ENCODE measurements at regions not wholly inside any gene's neighbourhood (a gene's known extent, or its start where the extent isn't known, plus 50 kb on each side); places are given as distances from the start of the nearest gene placed in this dataset.

- Histone ChIP-seq H3K9me3 (ENCODE audit: insufficient read depth, low read length) (no peaks in the 10 kb centered on the region), H3K36me3 (ENCODE audit: low read length) (no peaks in the 10 kb centered on the region), H3K4me2 (ENCODE audit: low read depth, low read length, poor library complexity, severe bottlenecking) (no peak overlapping the region), H2AFZ (ENCODE audit: low read depth, low read length, severe bottlenecking) (no peak overlapping the region), H3K27ac (ENCODE audit: low read depth, low read length) (no peak overlapping the region), H3K79me2 (ENCODE audit: insufficient read depth, low read length) (no peaks in the 10 kb centered on the region), H3K9me2 (replicated peaks; ENCODE audit: insufficient read depth, low read length) (no peaks in the 10 kb centered on the region), H3K27me3 (ENCODE audit: low read length) (no peaks in the 10 kb centered on the region), H3K9ac (ENCODE audit: low read length) (no peak overlapping the region), H3F3A (ENCODE audit: insufficient read depth) (no peaks in the 10 kb centered on the region), H4K20me1 (ENCODE audit: low read depth, low read length) (no peaks in the 10 kb centered on the region), H3K4me3 (ENCODE audit: insufficient read depth, low read length, poor library complexity, severe bottlenecking) (no peak overlapping the region)
- TF ChIP-seq CTCF (IDR thresholded peaks at IDR 0.05; ENCODE audit: insufficient read depth, low read length, poor library complexity, severe bottlenecking) (no peak), EZH2phosphoT487 (conservative IDR thresholded peaks at IDR 0.05; ENCODE audit: low read length) (no peak)
These were observed 112.8 kb upstream of the KCND2 start for GRCh38 chr7:120160166-120160565.

DNA sequence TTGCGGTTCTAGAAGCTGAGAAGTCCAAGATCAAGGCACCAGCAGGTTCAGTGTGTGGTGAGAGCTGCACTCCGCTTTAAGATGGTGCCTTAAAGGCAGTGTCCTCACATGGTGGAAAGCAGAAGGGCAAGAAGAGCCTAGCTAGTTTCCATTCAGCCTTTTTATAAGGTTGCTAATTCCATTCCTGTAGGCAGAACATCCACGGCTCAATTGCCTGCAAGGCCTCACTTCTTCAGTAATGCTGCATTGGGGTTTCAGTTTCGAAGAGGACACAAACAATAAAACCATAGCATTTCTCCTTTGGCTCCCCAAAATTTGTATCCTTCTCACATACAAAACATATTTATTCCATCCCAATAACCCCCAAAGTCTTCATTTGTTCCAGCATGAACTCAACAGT is 109.5 kb upstream of the KCND2 start:
- no peaks in the 10 kb centered on the region for H4K20me1 ChIP-seq (ENCODE audit: low read depth, low read length)
- no peak for TF ChIP-seq CTCF (IDR thresholded peaks at IDR 0.05; ENCODE audit: insufficient read depth, low read length, poor library complexity, severe bottlenecking)
- TF ChIP-seq EZH2phosphoT487 (conservative IDR thresholded peaks at IDR 0.05; ENCODE audit: low read length): no peak
- H3K9me3 ChIP-seq (ENCODE audit: insufficient read depth, low read length): no peaks in the 10 kb centered on the region
- H3K9ac ChIP-seq (ENCODE audit: low read length): no peak overlapping the region
- no peaks in the 10 kb centered on the region for H3F3A ChIP-seq (ENCODE audit: insufficient read depth)
- no peak overlapping the region for H3K4me2 ChIP-seq (ENCODE audit: low read depth, low read length, poor library complexity, severe bottlenecking)
- H3K27me3 ChIP-seq (ENCODE audit: low read length): no peaks in the 10 kb centered on the region
- H3K79me2 ChIP-seq (ENCODE audit: insufficient read depth, low read length): no peaks in the 10 kb centered on the region
- H3K27ac ChIP-seq (ENCODE audit: low read depth, low read length): no peak overlapping the region
- H3K9me2 ChIP-seq (replicated peaks; ENCODE audit: insufficient read depth, low read length): no peaks in the 10 kb centered on the region
- no peak overlapping the region for H3K4me3 ChIP-seq (ENCODE audit: insufficient read depth, low read length, poor library complexity, severe bottlenecking)
- H3K36me3 ChIP-seq (ENCODE audit: low read length): no peaks in the 10 kb centered on the region
- H2AFZ ChIP-seq (ENCODE audit: low read depth, low read length, severe bottlenecking): no peak overlapping the region

GRCh38 chr7:120165227-120165626 is 107.7 kb upstream of the KCND2 start:
- H3K9me3 ChIP-seq (ENCODE audit: insufficient read depth, low read length): no peaks in the 10 kb centered on the region
- H3K4me2 ChIP-seq (ENCODE audit: low read depth, low read length, poor library complexity, severe bottlenecking): no peak overlapping the region
- H3K36me3 ChIP-seq (ENCODE audit: low read length): no peaks in the 10 kb centered on the region
- H3K27me3 ChIP-seq (ENCODE audit: low read length): no peaks in the 10 kb centered on the region
- no peaks in the 10 kb centered on the region for H3K79me2 ChIP-seq (ENCODE audit: insufficient read depth, low read length)
- no peaks in the 10 kb centered on the region for H3F3A ChIP-seq (ENCODE audit: insufficient read depth)
- H3K9ac ChIP-seq (ENCODE audit: low read length): no peak overlapping the region
- H2AFZ ChIP-seq (ENCODE audit: low read depth, low read length, severe bottlenecking): no peak overlapping the region
- no peaks in the 10 kb centered on the region for H4K20me1 ChIP-seq (ENCODE audit: low read depth, low read length)
- H3K27ac ChIP-seq (ENCODE audit: low read depth, low read length): no peak overlapping the region
- no peaks in the 10 kb centered on the region for H3K9me2 ChIP-seq (replicated peaks; ENCODE audit: insufficient read depth, low read length)
- TF ChIP-seq CTCF (IDR thresholded peaks at IDR 0.05; ENCODE audit: insufficient read depth, low read length, poor library complexity, severe bottlenecking) (no peak), EZH2phosphoT487 (conservative IDR thresholded peaks at IDR 0.05; ENCODE audit: low read length) (no peak)
- H3K4me3 ChIP-seq (ENCODE audit: insufficient read depth, low read length, poor library complexity, severe bottlenecking): no peak overlapping the region

DNA sequence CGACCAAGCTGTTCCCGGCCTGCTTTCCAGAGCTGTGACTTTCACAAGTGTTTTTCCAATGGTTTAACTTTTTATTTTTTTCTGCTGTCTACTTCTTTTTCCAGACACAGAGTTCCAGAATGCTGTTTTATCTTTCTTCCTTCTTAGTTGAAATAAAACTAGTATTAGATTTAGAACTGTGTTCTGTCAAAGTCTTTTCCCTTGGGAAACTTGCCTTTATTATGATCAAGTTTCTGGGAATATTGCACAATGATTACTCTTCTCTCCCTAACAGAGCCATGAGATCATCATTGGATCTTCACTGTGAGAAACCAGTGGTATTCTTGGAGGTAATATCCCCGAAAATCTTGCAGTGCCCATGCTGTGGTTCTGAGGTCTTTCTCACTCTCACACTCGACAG is 104.9 kb upstream of the KCND2 start:
- H3K4me2 ChIP-seq (ENCODE audit: low read depth, low read length, poor library complexity, severe bottlenecking): no peak overlapping the region
- no peaks in the 10 kb centered on the region for H3K79me2 ChIP-seq (ENCODE audit: insufficient read depth, low read length)
- H3K36me3 ChIP-seq (ENCODE audit: low read length): no peaks in the 10 kb centered on the region
- no peak overlapping the region for H2AFZ ChIP-seq (ENCODE audit: low read depth, low read length, severe bottlenecking)
- H3K9me2 ChIP-seq (replicated peaks; ENCODE audit: insufficient read depth, low read length): no peaks in the 10 kb centered on the region
- H4K20me1 ChIP-seq (ENCODE audit: low read depth, low read length): no peaks in the 10 kb centered on the region
- no peak overlapping the region for H3K27ac ChIP-seq (ENCODE audit: low read depth, low read length)
- no peaks in the 10 kb centered on the region for H3K27me3 ChIP-seq (ENCODE audit: low read length)
- no peaks in the 10 kb centered on the region for H3K9me3 ChIP-seq (ENCODE audit: insufficient read depth, low read length)
- TF ChIP-seq CTCF (IDR thresholded peaks at IDR 0.05; ENCODE audit: insufficient read depth, low read length, poor library complexity, severe bottlenecking): no peak
- TF ChIP-seq EZH2phosphoT487 (conservative IDR thresholded peaks at IDR 0.05; ENCODE audit: low read length): no peak
- no peaks in the 10 kb centered on the region for H3F3A ChIP-seq (ENCODE audit: insufficient read depth)
- H3K9ac ChIP-seq (ENCODE audit: low read length): no peak overlapping the region
- H3K4me3 ChIP-seq (ENCODE audit: insufficient read depth, low read length, poor library complexity, severe bottlenecking): no peak overlapping the region
